ENCODE measurements at regions not wholly inside any gene's neighbourhood (a gene's known extent, or its start where the extent isn't known, plus 50 kb on each side); places are given as distances from the start of the nearest gene placed in this dataset.

DNA sequence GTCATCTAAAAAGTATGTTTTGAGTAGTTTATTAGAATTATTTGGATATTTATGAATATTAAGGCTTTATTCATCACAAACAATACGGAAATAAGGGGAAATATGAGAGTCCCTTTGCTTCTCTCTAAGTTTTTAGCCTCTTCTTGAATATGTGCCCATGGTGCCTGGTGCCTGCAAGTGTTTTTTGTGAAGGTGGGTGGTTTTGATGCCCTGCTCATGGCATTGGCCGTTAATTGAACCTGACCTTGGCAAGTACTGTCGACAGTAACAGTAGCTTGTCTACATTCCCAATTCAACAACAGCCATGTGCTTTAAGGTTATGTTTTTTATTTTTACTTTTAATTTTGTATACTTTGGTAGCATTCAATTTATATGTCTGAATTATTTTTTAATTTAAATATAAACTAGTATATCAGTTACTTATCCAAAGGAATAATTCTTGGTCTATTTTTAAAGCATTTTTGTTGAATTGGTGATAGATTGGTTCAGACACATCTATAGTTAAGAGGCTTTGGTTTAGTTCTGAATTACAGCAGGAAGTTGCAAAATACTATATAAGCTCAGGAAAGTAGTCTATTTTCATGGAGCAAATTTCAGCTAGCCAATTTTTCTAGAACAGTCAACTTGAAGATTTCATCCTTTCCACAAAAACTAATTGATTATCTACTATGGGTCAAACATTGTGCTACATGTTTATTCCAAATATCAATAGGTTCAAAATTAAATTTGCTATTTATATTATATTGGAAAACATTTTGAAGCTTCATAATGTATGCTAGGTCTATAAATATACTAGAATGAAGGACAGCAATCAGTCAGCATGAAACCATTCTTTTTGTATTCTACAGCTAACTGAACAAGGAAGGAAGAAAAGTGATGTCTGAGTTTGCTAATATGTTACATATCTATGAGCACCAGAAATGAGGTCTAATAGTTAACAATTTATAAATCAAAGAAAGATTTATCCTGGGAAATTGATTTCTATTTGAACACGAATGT, 184.4 kb downstream of the MRPL39 start:
- no peak for DNase-seq (ENCODE audit: low read depth)

- peak; percentile 55 for DNase-seq (ENCODE audit: low read depth)
These were observed 185.8 kb downstream of the MRPL39 start for GRCh38 chr21:25421321-25422028.

DNA sequence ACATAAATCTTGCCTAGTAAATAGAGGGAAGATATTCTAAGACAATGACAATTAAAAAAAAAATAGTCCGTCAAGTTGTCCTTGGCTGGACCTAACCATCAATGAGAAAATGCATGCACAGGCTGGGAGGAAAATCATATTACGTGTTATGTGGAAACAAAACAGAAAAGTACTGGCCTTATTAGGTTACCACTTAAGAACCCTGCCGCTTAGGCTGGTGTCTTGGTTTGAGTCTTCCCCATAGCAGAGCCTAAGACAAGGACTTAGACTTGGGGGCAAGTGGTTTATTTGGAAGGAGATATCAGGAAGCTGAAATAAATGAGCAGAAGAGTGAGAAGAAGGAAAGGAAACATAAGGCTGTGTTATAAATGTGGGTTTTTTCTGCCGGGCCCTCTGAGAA, 186.4 kb downstream of the MRPL39 start:
- no peak for DNase-seq (ENCODE audit: low read depth)

DNA sequence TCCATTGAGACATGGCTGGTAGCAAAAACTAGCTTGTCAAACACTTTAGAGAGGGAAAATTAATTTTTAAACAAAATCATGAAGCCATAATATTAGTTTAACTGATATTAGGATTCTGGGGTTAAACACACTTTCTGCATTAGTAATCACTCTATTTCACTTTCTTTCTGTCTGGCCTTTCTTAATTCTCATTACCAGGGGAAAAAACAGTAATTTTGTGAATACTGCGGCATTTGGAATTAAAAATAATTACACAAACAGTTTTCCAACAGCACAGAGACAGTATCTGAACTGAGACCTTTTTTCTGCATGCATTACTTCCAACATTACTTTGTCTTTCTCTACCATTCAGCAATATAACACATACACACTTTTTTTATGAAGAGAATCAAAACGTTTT, 190.6 kb downstream of the MRPL39 start:
- DNase-seq (ENCODE audit: low read depth) = no peak

GRCh38 chr21:25412100-25412499, 195.2 kb downstream of the MRPL39 start:
- no peak for DNase-seq (ENCODE audit: low read depth)

DNA sequence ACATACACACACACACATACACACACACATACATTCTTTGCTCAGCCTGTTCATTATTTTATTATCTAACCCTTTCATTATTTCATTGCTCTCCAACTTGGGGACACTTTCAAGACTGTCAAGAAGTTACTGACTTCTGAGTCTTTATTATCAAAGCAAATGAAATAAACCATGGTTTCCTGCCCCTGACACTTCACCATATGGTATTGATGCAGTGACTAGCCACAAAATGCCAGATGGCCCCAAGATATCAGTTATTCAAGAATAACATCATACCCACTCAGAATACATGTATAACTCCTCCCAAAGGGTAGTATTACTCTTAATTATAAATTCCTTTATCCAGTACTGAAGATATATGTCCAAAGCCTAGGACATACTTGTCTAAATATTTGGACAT, 197.3 kb downstream of the MRPL39 start:
- no peak for DNase-seq (ENCODE audit: low read depth)

GRCh38 chr21:25408666-25409065, 198.6 kb downstream of the MRPL39 start:
- DNase-seq (ENCODE audit: low read depth) = no peak

DNA sequence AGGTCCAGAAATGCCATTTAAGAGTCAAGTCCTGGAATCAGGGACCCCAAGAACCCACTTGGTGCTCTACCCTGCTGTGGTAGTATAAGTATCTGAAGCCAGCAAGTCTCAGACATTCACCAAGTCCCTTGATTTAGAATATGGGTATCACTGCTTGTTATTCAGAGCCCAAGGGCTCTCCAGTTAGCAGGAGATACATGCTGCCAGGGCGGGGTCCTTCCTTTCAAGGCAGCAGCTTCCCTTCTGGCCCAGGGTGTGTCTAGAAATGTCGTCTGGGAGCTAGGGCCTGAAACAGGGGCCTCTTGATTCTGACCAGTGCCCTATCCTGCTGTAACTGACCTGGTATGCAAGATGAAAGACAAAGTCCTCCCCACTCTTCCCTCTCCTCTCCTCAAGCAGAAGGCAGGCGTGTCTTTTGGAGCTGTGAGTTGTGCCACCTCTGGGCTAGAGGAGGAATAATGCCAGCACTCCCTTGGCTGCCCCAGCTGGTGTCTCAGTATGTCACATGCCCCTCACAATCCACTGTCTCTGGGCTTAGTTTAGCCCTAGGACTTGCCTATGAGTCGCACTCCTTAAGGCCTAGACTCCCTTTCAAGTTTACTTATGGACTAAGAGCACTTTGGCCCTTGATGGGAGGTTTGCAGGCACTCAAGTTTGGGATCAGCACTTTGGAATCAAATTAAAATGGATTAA, 200.2 kb downstream of the MRPL39 start:
- no peak for DNase-seq (ENCODE audit: low read depth)

- DNase-seq (ENCODE audit: low read depth) = no peak
These were observed 201.3 kb downstream of the MRPL39 start for GRCh38 chr21:25405984-25406383.

DNA sequence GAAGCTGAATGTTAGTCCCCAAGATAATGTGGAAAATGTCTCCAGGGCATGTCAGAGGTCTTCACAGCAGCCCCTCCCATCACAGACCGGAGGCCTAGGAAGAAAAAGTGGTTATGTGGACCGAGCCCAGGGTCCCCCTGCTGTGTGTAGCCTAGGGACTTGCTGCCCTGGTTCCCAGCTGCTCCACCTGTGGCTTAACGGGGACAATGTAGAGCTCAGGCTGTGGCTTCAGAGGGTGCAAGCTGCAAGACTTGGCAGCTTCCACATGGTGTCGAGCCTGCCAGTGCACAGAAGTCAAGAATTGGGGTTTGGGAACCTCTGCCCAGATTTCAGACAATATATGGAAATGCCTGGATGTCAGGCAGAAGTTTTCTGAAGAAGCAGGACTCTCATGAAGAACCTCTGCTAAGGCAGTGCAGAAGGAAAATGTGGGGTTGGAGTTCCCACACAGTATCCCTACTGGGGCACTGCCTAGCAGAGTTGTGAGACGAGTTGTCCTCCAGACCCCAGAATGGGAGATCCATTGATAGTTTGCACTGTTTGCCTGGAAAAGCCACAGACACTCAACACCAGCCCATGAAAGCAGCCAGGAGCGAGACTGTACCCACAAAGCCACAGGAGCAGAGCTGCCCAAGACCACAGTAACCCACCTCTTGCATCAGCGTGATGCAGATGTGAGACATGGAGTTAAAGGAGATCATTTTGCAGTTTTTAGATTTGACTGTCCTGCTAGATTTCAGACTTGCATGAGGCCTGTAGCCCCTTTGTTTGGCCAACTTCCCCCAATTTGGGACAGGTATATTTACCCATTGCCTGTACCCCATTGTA, 204.9 kb downstream of the MRPL39 start:
- DNase-seq (ENCODE audit: low read depth) = no peak

GRCh38 chr21:25400427-25400826, 206.9 kb downstream of the MRPL39 start:
- DNase-seq (ENCODE audit: low read depth) = no peak

- no peak for DNase-seq (ENCODE audit: low read depth)
These were observed 208.7 kb downstream of the MRPL39 start for GRCh38 chr21:25398630-25399029.

GRCh38 chr21:25396135-25396711, 211.1 kb downstream of the MRPL39 start:
- no peak for DNase-seq (ENCODE audit: low read depth)

- no peak for DNase-seq (ENCODE audit: low read depth)
These were observed 215.5 kb downstream of the MRPL39 start for GRCh38 chr21:25391777-25392176.

DNA sequence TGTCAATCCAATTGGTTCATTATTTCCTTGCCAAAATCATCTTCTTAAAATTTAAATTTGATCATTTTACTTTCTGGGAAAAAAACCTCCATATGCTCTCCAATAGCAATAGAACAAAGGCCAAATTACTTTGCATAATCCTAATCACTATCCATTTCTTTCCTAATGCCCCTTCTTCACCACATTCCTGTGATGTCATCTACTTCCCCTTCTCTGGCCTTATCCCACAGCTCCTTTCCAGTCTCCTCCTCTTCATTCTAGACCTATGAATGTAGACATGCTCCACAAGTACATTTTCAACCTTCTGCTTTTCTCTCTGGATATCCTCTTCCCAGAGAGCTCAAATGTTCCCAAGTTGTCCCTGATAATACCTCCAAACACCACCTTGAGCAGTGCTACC, 216.6 kb downstream of the MRPL39 start:
- no peak for DNase-seq (ENCODE audit: low read depth)

DNA sequence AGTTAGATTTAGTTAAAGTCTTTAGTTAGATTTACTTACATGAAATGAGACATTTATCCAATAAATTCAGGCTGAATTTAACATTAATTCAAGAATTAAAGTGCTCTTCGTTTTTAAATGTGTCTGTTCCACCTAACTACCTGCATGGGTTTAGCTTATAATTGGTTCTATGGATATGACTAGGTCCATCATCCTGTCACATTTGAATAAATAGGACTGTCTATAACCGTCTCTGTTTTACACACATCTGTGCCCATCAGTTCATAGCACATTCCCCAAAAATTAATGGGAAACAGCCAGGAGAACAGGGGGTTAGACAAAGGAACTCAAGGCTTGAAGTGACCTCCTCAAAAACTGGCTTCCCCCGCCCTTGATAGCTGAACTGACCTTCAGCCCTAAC, 219.6 kb downstream of the MRPL39 start:
- DNase-seq (ENCODE audit: low read depth) = no peak

DNA sequence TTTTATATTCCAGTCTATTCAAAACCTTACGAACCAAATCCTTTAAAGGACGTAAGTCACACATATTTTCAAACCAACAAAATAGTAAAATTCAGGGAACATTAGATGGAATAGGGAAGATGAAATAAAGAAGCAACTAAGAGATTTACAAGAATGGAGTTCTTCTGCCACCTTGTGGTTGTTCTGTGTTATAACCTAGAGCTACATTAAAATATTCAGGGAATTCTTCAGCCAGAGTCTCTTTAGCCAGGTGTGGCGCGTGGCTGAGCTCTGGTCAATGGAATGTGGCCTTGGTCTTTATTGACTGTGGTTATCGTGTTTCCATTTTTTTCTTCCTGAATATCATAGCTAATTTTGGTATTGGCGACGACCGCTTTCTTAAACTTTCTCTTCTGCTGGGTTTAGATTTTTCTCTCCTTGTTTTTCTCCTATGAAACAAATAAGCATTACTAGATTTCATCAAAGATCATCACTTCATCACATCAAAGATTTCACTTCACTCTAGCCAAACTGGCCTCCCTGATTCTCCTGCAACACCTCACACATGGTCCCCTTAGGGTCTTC, 221.3 kb downstream of the MRPL39 start:
- peak; percentile 39 for DNase-seq (ENCODE audit: low read depth)

DNA sequence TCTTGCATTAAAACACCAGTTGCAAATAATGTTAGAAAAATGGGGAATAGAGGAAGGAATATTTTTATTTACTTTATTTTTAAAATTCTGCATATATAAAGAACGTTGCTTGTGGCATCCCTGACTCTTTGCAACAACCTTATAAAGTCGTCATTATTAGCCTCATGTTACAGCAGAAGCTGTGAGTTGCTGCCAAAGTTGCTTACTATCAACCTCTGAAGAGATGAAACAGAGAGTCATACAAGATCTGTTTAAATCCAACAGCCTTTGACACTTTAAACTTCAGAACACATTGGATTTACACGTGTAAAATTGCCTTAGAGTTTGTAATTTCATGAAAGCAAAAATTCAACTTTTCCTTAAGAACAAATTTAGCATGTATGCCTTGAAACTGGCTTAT, 221.9 kb downstream of the MRPL39 start:
- DNase-seq (ENCODE audit: low read depth) = no peak

- no peak for DNase-seq (ENCODE audit: low read depth)
These were observed 222.5 kb downstream of the MRPL39 start for GRCh38 chr21:25384782-25385181.

GRCh38 chr21:25383545-25383944, 223.7 kb downstream of the MRPL39 start:
- DNase-seq (ENCODE audit: low read depth) = no peak

DNA sequence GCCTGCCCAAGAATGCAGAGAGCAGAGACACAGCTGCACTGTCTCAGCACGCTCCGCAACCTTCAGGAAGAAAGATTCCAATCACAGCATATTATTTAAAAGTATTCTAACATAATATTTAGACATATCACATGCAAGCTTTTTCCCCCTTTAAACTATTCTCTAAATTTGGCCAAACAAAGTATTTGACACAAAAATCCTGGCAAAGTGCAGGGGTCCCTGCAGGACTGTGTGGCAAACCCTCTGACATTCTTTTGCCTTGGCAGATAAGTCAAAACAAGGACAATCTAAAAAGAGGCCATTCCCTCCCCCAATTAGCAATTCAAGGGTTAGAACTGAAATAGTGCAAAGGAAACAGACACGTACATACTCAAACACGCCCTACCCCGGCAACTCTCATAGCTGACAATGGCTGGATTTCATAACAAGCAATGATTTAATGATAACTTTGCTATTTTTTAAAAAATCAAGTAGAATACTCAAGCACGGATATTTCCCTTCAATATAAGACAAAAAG, 225.3 kb downstream of the MRPL39 start:
- DNase-seq (ENCODE audit: low read depth) = no peak
